ENCODE measurements at regions not wholly inside any gene's neighbourhood (a gene's known extent, or its start where the extent isn't known, plus 50 kb on each side); places are given as distances from the start of the nearest gene placed in this dataset.

DNA sequence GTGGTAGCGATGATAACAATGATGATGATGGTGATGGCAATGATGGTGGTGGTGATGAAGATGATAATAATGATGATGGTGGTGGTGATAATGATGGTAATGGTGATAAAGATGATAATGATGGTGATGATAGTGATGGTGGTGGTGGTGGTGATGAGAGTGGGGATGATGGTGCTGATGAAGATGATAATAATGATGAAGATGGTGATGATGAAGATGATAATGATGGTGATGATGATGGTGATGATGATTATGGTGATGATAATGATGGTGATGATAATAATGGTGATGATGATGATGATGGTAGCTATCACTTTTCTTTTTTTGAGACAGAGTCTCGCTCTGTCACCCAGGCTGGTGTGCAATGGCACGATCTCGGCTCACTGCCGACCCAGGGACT lies 144.5 kb upstream of the PCBD1 start:
- Histone ChIP-seq H3K27me3 (ENCODE audit: insufficient read depth, low read length, poor library complexity, severe bottlenecking) (no peaks in the 10 kb centered on the region), H3K4me3 (ENCODE audit: low read length, poor library complexity, severe bottlenecking) (no peak overlapping the region), H3F3A (ENCODE audit: low read depth) (no peaks in the 10 kb centered on the region), H3K36me3 (ENCODE audit: insufficient read depth, low read length) (no peaks in the 10 kb centered on the region), H2AFZ (ENCODE audit: low read length) (no peak overlapping the region), H3K4me1 (ENCODE audit: insufficient read depth, low read length, poor library complexity, severe bottlenecking) (no peaks in the 10 kb centered on the region), H3K9me2 (replicated peaks; ENCODE audit: low read depth, low read length) (no peaks in the 10 kb centered on the region), H3K9me3 (ENCODE audit: insufficient read depth, low read depth, low read length) (no peaks in the 10 kb centered on the region), H4K20me1 (ENCODE audit: insufficient read depth, low read length, poor library complexity, severe bottlenecking) (no peaks in the 10 kb centered on the region), H3K9ac (ENCODE audit: low read depth, low read length, poor library complexity, severe bottlenecking) (no peak overlapping the region), H3K79me2 (ENCODE audit: insufficient read depth, low read length) (no peaks in the 10 kb centered on the region), H3K4me2 (ENCODE audit: low read depth, low read length, poor library complexity, severe bottlenecking) (no peak overlapping the region)
- no peak for TF ChIP-seq EZH2phosphoT487 (IDR thresholded peaks at IDR 0.05; ENCODE audit: borderline replicate concordance)
- TF ChIP-seq, protein P1, sequence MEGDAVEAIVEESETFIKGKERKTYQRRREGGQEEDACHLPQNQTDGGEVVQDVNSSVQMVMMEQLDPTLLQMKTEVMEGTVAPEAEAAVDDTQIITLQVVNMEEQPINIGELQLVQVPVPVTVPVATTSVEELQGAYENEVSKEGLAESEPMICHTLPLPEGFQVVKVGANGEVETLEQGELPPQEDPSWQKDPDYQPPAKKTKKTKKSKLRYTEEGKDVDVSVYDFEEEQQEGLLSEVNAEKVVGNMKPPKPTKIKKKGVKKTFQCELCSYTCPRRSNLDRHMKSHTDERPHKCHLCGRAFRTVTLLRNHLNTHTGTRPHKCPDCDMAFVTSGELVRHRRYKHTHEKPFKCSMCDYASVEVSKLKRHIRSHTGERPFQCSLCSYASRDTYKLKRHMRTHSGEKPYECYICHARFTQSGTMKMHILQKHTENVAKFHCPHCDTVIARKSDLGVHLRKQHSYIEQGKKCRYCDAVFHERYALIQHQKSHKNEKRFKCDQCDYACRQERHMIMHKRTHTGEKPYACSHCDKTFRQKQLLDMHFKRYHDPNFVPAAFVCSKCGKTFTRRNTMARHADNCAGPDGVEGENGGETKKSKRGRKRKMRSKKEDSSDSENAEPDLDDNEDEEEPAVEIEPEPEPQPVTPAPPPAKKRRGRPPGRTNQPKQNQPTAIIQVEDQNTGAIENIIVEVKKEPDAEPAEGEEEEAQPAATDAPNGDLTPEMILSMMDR (conservative IDR thresholded peaks at IDR 0.05; ENCODE audit: low read length), result no peak

GRCh38 chr10:71033396-71033980 lies 145.1 kb upstream of the PCBD1 start:
- no peak overlapping the region for H2AFZ ChIP-seq (ENCODE audit: low read length)
- H3K36me3 ChIP-seq (ENCODE audit: insufficient read depth, low read length), result no peaks in the 10 kb centered on the region
- H3F3A ChIP-seq (ENCODE audit: low read depth), result no peaks in the 10 kb centered on the region
- H3K4me1 ChIP-seq (ENCODE audit: insufficient read depth, low read length, poor library complexity, severe bottlenecking), result no peaks in the 10 kb centered on the region
- no peak for TF ChIP-seq EZH2phosphoT487 (IDR thresholded peaks at IDR 0.05; ENCODE audit: borderline replicate concordance)
- TF ChIP-seq, protein P1 (conservative IDR thresholded peaks at IDR 0.05; ENCODE audit: low read length), result no peak; the same call in 1 of the 2 replicates
- H3K27me3 ChIP-seq (ENCODE audit: insufficient read depth, low read length, poor library complexity, severe bottlenecking), result no peaks in the 10 kb centered on the region
- no peak overlapping the region for H3K4me3 ChIP-seq (ENCODE audit: low read length, poor library complexity, severe bottlenecking)
- H3K79me2 ChIP-seq (ENCODE audit: insufficient read depth, low read length), result no peaks in the 10 kb centered on the region
- H3K9me2 ChIP-seq (replicated peaks; ENCODE audit: low read depth, low read length), result no peaks in the 10 kb centered on the region
- H3K9ac ChIP-seq (ENCODE audit: low read depth, low read length, poor library complexity, severe bottlenecking), result no peak overlapping the region
- no peaks in the 10 kb centered on the region for H4K20me1 ChIP-seq (ENCODE audit: insufficient read depth, low read length, poor library complexity, severe bottlenecking)
- H3K9me3 ChIP-seq (ENCODE audit: insufficient read depth, low read depth, low read length), result no peaks in the 10 kb centered on the region
- H3K4me2 ChIP-seq (ENCODE audit: low read depth, low read length, poor library complexity, severe bottlenecking), result no peak overlapping the region

GRCh38 chr10:71035511-71036296 lies 147.3 kb upstream of the PCBD1 start:
- Histone ChIP-seq H3K4me2 (ENCODE audit: low read depth, low read length, poor library complexity, severe bottlenecking) (no peak overlapping the region), H3K27me3 (ENCODE audit: insufficient read depth, low read length, poor library complexity, severe bottlenecking) (no peaks in the 10 kb centered on the region), H4K20me1 (ENCODE audit: insufficient read depth, low read length, poor library complexity, severe bottlenecking) (no peaks in the 10 kb centered on the region), H3K36me3 (ENCODE audit: insufficient read depth, low read length) (no peaks in the 10 kb centered on the region), H3F3A (ENCODE audit: low read depth) (no peaks in the 10 kb centered on the region), H3K4me1 (ENCODE audit: insufficient read depth, low read length, poor library complexity, severe bottlenecking) (no peaks in the 10 kb centered on the region), H3K9me3 (ENCODE audit: insufficient read depth, low read depth, low read length) (no peaks in the 10 kb centered on the region), H3K9ac (ENCODE audit: low read depth, low read length, poor library complexity, severe bottlenecking) (no peak overlapping the region), H3K79me2 (ENCODE audit: insufficient read depth, low read length) (no peaks in the 10 kb centered on the region), H2AFZ (ENCODE audit: low read length) (no peak overlapping the region), H3K4me3 (ENCODE audit: low read length, poor library complexity, severe bottlenecking) (no peak overlapping the region), H3K9me2 (replicated peaks; ENCODE audit: low read depth, low read length) (no peaks in the 10 kb centered on the region)
- TF ChIP-seq, protein P1 (conservative IDR thresholded peaks at IDR 0.05; ENCODE audit: low read length), result no peak
- no peak for TF ChIP-seq EZH2phosphoT487 (IDR thresholded peaks at IDR 0.05; ENCODE audit: borderline replicate concordance)

Measured in Loucy (cell line).